Gastrocnemius medialis (tissue), 4 donors: ENCODE measurements at regions not wholly inside any gene's neighbourhood (a gene's known extent, or its start where the extent isn't known, plus 50 kb on each side); places are given as distances from the start of the nearest gene placed in this dataset.

Experiments
- CTCF ChIP-seq, 5 experiments: fragments of 450-650 bp in 3 of 5; fragments of 200-600 bp in 2 of 5; sonication (generic) in 2 of 5; IDR thresholded peaks in 4 of 5; conservative IDR thresholded peaks in 1 of 5; 1 replicate in 4 of 5; 2 replicates in 1 of 5; pipeline ENCODE4 v1.5.1; 2016 to 2019; ENCODE audit warnings: antibody characterized with exemption in 5 of 5, mild to moderate bottlenecking in 3 of 5, moderate library complexity in 3 of 5
- POLR2A ChIP-seq, 2 donors: fragments of 450-650 bp; IDR thresholded peaks; one replicate each; pipeline ENCODE4 v1.6.1; 2017; ENCODE audit warnings: antibody characterized with exemption in 2 of 2, mild to moderate bottlenecking in 2 of 2, moderate library complexity in 2 of 2

- TF ChIP-seq CTCF (IDR thresholded peaks at IDR 0.05 in 4 of 5, conservative IDR thresholded peaks at IDR 0.05 in 1 of 5) (no peak), POLR2A (IDR thresholded peaks at IDR 0.05) (no peak)
Observed at GRCh38 chr5:71954329-71954728, 152.9 kb upstream of the MAP1B start.
